GM13976 (cell line): ENCODE measurements at regions not wholly inside any gene's neighbourhood (a gene's known extent, or its start where the extent isn't known, plus 50 kb on each side); places are given as distances from the start of the nearest gene placed in this dataset.

Source experiments
- DNase-seq: peaks from one replicate; pipeline ENCODE4 v3.0.0; 2012; ENCODE audit warnings: low spot score
- CTCF ChIP-seq: IDR thresholded peaks from 2 replicates; pipeline ENCODE4 v1.5.1; 2012; ENCODE audit warnings: borderline replicate concordance, mild to moderate bottlenecking; ENCODE audit not compliant: insufficient read depth; ENCODE audit errors: extremely low read depth, missing control alignments, control extremely low read depth
- in situ Hi-C: fragments of 300-500 bp; cut with MboI; formaldehyde crosslinking; loops from one replicate; pipeline ENCODE4 v1.12.0; 2022; ENCODE audit warnings: low sequenced_read_pairs, mixed read lengths, inconsistent platforms; ENCODE audit not compliant: unreplicated experiment

GRCh38 chr7:135845415-135846075 lies 96.9 kb upstream of the FAM180A start:
- TF ChIP-seq CTCF: no peak
- in situ Hi-C loops: no loop called here
- DNase-seq: no peak

GRCh38 chr7:135844903-135845302 lies 96.3 kb upstream of the FAM180A start:
- in situ Hi-C loops: no loop called here
- TF ChIP-seq CTCF: no peak
- DNase-seq: no peak

GRCh38 chr7:135843214-135843613 lies 94.6 kb upstream of the FAM180A start:
- no peak for DNase-seq
- in situ Hi-C loops: no loop called here
- no peak for TF ChIP-seq CTCF

GRCh38 chr7:135842446-135843179 lies 94.0 kb upstream of the FAM180A start:
- no peak for TF ChIP-seq CTCF
- in situ Hi-C loops: no loop called here
- DNase-seq: no peak

GRCh38 chr7:135840591-135840990 lies 92.0 kb upstream of the FAM180A start:
- no peak for TF ChIP-seq CTCF
- DNase-seq: no peak
- in situ Hi-C loops: no loop called here

- in situ Hi-C loops: no loop called here
- TF ChIP-seq CTCF: no peak
- DNase-seq: no peak
These were observed 89.1 kb upstream of the FAM180A start for GRCh38 chr7:135837675-135838074.
